HL-60 (cell line): ENCODE measurements at regions not wholly inside any gene's neighbourhood (a gene's known extent, or its start where the extent isn't known, plus 50 kb on each side); places are given as distances from the start of the nearest gene placed in this dataset.

ENCODE experiments used
- DNase-seq, 2 experiments: peaks; one replicate each; pipeline ENCODE4 v3.0.0-alpha.2; 2010 to 2020; ENCODE audit warnings: low read depth in 1 of 2, low spot score in 1 of 2
- H3K27ac ChIP-seq: fragments of 250-450 bp; sonication (Bioruptor Pico); replicated peaks from 2 replicates; pipeline ENCODE4 v1.5.1; 2020; ENCODE audit warnings: mild to moderate bottlenecking, moderate library complexity
- H3K27me3 ChIP-seq: fragments of 250-450 bp; sonication (Bioruptor Pico); 2 replicates; pipeline ENCODE4 v1.5.1; 2021; ENCODE audit warnings: mild to moderate bottlenecking, moderate library complexity; ENCODE audit not compliant: insufficient read depth, poor library complexity, severe bottlenecking
- H3K4me3 ChIP-seq: replicated peaks from 2 replicates; pipeline ENCODE4 v1.5.1; 2011; ENCODE audit warnings: mild to moderate bottlenecking, control low read depth, low read length; ENCODE audit not compliant: insufficient read depth
- CTCF ChIP-seq: IDR thresholded peaks from one replicate; pipeline ENCODE4 v1.5.1; 2011; ENCODE audit warnings: low read length, control low read depth, inconsistent platforms; ENCODE audit not compliant: insufficient read depth
- GABPA ChIP-seq: IDR thresholded peaks from 2 replicates; pipeline ENCODE4 v1.6.1; 2012; ENCODE audit warnings: low read depth
- POLR2AphosphoS5 ChIP-seq: IDR thresholded peaks from 2 replicates; pipeline ENCODE4 v1.6.1; 2012; ENCODE audit warnings: low read depth
- REST ChIP-seq: IDR thresholded peaks from 2 replicates; pipeline ENCODE4 v1.6.1; 2012; ENCODE audit warnings: low read depth; ENCODE audit not compliant: insufficient replicate concordance
- SPI1 ChIP-seq: IDR thresholded peaks from 2 replicates; pipeline ENCODE4 v1.6.1; 2012; ENCODE audit warnings: low read depth, mild to moderate bottlenecking, borderline replicate concordance

DNA sequence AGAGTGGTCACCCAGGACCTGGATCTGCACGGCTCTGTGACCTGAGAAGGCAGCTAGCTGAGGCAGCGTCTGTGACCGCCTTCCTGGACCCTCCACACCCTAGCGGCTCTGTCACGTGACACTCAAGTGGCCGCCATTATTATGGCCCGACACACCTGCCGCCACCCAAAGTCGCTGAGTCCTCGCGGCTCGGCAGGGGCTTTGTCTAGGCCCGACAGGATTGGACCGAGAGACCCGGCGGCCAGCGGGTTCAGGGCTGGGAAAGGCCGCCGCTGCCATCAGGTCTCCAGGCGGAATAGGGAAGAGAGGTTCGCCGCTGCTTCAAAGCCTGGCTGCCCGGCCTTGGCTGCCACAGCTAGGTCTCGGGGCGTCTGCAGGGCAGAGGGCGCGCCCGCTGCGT, 1162.5 kb upstream of the LRRTM1 start:
- H3K27ac ChIP-seq: no peak overlapping the region
- H3K27me3 ChIP-seq: no peaks in the 10 kb centered on the region
- TF ChIP-seq REST (no peak), CTCF (no peak), GABPA (no peak), SPI1 (no peak), POLR2AphosphoS5 (no peak)
- no peak for DNase-seq
- H3K4me3 ChIP-seq: no peak overlapping the region

DNA sequence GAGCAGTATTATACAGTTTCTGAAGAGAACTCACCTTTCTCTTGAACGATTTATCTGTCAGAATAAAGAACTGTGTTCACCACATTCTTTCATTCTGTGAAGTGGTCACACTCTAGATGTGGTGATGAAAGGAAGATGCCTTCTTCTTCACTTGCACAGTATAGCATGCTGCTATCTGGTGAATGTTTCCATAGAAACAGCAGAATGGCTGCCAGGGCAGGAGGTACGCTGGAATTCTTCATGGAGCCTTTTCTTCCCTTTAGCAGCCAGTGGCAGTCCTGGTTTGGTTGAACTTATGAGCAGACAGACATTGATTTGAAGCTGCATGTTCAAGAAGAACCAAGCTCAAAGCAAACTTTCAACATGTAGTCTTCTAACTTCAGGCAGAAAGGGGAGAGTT, 1157.9 kb upstream of the LRRTM1 start:
- no peak for TF ChIP-seq GABPA
- TF ChIP-seq REST: no peak
- TF ChIP-seq POLR2AphosphoS5: no peak
- no peak for TF ChIP-seq SPI1
- no peak for TF ChIP-seq CTCF

DNA sequence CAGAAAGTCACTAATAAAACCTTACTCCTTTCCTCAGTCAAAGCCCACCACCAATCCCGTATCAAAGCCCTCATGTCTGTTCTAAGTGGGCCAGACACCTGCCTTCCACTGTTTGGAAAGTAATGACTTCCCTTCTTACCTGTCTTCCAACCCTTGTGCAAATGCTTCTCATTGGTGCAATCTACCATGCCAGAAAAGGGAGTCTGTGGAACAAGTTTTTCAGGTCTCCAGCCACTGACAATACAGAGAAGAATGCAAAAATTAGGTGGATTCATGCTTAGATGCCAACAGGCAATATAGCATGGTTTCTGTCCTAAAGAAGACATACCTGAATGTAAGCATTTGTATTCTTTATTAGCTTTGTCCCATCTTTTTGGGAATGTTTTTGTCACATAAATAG, 1140.6 kb upstream of the LRRTM1 start:
- no peak overlapping the region for H3K4me3 ChIP-seq
- DNase-seq: no peak
- TF ChIP-seq SPI1 (no peak), CTCF (no peak), GABPA (no peak), REST (no peak), POLR2AphosphoS5 (no peak)

More for the DNA sequence above, 1157.9 kb upstream of the LRRTM1 start:
- H3K27me3 ChIP-seq: no peaks in the 10 kb centered on the region
- H3K27ac ChIP-seq: no peak overlapping the region
- DNase-seq: no peak
- H3K4me3 ChIP-seq: no peak overlapping the region

More for the DNA sequence above, 1140.6 kb upstream of the LRRTM1 start:
- H3K27me3 ChIP-seq: no peaks in the 10 kb centered on the region
- H3K27ac ChIP-seq: no peak overlapping the region
